NCI-H2196 (cell line): ENCODE measurements at regions not wholly inside any gene's neighbourhood (a gene's known extent, or its start where the extent isn't known, plus 50 kb on each side); places are given as distances from the start of the nearest gene placed in this dataset.
A peak's percentile ranks its signal among the peaks of the same experiment; 100 is the strongest.
"Not testable (repeated sequence)": the region's sequence is repeated elsewhere in the genome, so short reads cannot be mapped to it uniquely, and the experiment has no call there.

Experiments used
- DNase-seq: peaks from one replicate; lab custom pipeline; 2025; ENCODE audit not compliant: unreplicated experiment; lab: John Stamatoyannopoulos, UW

DNA sequence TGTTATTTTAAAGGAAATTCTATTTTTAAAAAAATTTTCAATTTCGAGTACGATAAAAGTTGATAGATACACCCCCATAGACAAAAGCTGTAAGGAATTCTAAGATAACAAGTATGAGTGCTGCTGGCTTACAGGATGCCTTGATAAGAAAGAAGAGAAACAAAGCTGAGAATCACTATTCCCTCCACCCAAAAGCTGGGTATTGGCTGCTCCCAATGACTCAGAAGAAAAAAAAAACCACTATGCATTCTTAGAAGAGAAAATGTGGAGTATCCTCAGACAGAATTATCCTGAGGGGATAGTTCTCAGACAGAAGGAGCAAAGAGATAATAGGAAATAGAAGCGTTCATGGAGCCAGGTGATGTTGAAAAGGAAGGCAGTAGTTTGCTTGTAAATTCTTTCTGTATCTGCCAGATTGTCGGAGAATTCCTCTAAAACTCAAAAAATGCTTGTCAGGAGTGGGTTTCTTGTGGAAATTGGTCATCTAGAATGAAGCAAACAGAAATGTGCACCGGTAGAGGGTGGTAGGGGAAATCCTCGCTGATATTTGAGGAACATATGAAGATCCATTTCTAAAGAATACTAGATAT is 217.5 kb upstream of the ADAMTS3 start:
- no peak for DNase-seq

DNA sequence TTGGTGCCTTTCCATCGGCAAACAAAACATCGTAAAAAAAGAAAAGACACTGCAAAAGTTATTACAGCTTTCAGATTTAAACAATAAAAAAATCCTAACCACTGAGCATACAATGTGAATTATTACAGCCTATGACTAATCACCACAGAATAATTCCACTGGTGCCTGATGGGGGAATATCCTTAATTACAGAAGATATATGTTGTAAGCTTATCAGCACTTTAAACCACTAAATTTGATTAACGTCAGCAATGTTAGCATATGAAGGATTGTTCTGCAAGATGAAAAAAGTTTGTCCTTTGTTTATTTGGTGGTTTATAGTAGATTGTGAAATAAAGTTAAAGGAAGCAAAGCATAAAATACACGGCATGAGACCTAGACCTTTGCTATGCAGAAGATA is 210.2 kb upstream of the ADAMTS3 start:
- no peak for DNase-seq

DNA sequence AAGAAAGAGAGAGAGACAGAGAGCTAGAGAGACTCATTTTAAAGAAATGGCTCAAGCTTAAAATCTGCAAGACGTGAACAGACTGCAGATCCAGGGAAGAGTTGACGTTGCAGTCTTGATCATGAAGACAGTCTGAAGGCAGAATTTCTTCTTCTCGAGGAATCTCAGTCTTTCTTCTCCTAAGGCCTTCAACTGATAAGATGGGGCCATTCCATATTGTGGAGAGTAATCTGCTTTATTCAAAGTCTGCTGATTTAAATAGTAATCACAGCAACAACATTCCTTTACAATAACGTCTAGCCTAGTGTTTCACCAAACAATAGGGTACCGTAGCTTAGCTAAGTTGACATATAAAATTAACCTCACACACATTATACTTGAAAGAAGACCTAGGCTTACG is 208.4 kb upstream of the ADAMTS3 start:
- no peak for DNase-seq

DNA sequence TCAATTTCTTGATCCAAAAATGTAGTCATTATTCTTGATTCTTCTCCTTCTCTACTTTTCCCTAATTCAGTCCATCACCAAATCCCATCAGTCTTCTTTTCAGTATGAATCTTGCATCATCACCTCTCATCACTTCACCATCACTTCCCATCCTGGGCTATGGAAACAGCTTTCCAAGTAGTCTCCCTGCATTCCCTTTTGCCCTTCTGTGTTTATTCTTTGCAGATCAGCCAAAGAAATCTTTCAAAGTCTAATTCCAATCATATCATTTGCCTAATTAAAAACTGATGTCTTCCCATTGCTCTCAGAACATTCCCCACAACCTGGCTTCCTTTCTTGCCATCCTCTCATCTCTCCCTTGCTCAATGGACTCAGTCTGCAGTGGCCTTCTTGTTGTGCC is 201.7 kb upstream of the ADAMTS3 start:
- no peak for DNase-seq

DNA sequence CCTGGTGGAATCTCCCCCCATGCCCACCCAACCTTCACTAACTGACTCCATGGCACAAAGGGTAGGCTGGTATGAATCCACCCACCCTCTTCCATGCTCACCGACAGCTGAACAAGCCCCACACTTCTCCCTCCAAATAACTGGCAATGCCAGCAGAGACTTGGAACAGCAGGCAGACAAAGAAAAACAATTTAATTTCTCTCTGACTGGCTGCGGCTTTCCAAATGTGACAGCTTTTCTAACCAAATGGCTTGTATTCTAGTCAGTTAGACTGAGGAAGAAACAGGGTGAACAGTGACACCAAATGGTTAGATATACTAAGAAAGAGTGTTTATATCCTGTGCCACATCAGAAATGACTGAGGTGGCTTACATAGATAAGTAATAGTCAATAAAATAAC is 199.3 kb upstream of the ADAMTS3 start:
- DNase-seq: no peak

DNA sequence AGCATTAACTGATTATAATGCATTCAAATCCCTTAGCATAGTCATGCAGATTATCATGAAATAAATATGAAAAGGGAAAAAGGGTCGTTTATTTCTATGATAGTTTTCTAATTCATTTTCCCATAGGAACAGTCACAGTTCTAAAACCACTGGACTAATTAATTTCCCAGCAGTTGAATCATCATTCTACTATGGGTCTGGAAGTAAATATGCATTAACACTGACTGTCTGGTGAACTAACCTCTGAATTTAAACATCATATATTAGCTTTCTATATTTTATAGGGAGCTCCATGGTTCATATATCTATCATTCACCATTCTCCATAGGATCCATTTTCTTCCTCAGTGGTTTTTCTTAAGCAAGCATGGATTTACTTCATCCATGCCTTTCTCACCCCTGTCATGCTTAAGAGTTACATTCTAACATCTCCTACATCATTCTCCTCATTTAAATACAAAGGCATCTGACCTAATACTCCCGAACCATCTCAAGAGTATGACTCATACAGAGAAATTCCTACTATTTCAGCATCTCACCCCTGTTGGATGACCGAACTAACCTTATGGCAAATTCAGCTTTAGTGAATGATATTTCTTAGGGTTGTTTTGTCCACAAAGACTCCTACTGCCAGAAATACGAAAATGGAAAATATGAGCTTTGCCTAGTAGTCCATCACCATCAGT is 198.7 kb upstream of the ADAMTS3 start:
- DNase-seq: no peak

DNA sequence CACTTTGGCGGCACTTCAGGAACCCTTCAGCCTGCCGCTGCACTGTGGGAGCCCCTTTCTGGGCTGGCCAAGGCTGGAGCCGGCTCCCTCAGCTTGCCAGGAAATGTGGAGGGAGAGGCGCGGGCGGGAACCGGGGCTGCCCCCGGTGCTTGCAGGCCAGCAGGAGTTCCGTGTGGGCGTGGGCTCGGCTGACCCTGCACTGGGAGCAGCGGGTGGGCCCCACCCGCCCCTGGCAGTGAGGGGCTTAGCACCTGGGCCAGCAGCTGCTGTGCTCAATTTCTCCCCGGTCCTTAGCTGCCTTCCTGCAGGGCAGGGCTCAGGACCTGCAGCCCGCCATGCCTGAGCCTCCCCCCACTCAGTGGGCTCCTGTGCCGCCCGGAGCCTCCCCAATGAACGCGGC is 196.8 kb upstream of the ADAMTS3 start:
- not testable (repeated sequence) for DNase-seq

DNA sequence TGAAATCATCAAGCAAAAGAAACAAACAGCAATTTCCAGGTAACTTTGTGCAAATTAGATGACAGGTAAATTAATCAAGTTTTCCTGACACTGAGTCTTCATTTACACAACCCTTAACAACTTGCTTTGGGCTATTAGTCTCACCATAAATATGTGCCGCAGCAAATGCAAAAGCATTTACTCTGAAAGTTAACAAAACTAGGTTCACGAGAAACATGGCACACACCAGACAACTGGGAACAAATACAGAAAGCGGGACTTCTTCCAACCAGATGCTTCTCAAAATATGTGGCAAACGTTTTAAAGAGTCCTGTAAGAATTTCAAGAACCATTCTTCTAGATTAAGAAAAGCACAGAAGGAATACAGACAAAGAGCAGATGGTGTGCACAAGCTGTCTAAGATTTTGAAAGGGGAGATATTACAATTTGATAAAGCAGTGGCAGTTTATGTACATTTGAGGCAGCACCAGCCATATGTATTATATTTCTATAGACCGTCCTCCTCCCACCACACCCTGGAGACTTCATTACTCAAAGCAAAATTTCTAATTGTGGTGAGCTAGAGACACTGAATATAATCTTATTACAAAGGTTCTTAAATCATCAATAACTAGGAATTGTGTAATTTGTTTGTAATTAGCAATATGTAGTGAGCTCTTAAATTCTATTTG is 192.5 kb upstream of the ADAMTS3 start:
- DNase-seq: no peak

DNA sequence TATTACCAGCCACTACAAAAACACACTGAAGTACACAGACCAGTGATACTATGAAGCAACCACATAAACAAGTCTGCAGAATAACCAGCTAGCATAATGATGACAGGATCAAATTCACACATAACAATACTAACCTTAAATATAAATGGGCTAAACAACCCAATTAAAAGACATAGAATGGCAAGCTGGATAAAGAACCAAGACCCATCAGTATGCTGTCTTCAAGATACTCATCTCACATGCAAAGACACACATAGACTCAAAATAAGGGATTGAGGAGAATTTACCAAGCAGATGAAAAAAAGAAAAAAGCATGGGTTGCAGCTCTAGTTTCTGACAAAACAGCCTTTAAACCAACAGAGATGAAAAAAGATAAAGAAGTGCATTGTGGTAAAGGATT is 184.4 kb upstream of the ADAMTS3 start:
- DNase-seq: not testable (repeated sequence)

DNA sequence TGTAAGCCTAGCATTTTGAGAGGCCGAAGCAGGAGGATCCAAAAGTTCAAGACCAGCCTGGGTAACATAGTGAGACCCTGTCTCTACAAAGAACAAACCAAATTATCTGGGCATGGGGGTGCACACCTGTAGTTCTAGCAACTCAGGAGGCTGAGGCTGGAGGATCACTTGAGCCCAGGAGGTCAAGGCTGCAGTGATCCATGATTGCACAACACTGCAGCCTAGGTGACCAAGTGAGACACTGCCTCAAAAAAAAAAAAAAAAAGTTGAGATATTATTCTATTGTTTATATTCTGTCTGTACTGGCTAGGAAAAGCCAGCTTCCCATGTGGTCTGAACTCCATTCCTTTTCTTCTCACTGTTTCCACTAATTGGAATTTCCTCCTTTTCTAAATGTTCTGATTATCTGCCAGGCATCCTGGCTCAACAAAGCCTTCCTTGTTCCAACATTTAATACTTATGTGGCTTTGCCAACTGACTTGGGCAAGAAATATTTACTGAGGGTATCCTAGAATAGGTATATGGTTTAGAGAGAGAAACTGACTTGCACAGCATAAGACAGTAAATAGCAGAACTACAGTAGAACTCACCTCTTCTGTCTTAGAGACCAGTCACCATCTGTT is 175.2 kb upstream of the ADAMTS3 start:
- DNase-seq: no peak

DNA sequence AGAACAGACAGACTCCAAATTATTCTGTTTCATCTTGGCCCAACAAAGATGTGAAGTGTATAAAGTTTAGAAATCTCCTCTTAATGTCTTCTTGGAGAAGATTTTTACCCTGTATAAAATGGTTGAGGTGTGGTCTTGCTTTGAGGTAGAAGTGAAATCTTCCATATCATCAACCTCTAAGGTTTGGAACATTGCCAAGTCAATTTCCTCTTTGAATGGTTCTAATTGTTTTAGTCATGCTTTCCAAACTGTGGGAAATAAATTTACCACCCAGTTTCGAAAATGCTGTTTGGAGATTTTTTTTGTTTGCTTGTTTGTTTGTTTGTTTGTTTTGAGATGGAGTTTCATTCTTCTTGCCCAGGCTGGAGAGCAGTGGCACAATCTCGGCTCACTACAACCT is 174.1 kb upstream of the ADAMTS3 start:
- no peak for DNase-seq

DNA sequence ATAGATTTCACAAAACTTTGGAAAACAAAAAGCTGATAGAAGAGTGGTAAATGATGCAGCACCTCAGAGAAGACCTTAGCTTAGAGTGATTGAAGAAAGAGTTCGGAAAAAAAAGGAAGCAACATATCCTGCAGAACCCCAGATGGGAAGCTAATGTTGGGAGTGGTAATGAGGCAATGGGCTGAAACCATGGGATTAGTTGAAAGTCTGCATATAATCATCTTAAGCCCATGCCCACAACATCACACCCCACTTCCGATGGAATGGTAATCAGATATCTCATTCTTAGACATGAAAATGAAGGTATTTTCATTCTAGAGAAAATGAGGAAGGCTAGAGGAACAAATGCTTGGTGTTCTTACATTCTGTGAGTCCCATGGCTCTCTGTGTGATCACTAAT is 146.3 kb upstream of the ADAMTS3 start:
- no peak for DNase-seq

DNA sequence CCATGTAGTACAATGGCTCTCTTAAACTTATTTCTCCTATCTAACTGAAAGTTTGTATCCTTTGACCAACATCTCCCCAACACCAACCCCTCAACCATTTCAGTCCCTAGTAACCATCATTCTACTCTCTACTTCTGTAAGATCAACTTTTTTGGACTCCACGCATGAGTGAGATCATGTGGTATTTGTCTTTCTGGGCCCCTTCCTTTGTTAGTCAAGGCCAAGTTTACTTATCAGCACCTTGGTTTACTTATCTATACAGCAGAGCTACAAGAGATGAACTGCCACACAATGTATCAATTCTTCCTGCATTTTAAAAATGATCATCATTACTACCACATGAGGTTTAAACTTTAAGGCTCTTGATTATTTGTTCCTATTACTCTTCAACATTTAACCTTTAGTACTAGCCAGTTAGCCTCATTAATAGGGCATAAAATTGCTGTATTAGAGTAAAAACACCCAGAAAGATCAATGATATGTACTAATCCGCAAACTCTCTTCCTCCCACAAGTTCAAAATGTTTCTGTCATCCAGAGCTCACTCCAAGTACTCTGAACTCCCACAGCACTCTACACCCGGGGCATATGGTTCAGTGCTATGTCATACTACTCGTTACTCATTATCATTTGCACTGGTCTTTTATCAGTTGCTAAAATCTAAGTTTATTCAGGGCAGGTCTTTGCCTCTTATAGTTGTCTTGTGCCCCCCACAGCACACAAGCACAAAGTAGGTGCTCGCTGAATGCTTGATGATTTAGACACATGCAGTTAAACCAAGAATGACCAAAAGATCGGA is 145.7 kb upstream of the ADAMTS3 start:
- DNase-seq: no peak

DNA sequence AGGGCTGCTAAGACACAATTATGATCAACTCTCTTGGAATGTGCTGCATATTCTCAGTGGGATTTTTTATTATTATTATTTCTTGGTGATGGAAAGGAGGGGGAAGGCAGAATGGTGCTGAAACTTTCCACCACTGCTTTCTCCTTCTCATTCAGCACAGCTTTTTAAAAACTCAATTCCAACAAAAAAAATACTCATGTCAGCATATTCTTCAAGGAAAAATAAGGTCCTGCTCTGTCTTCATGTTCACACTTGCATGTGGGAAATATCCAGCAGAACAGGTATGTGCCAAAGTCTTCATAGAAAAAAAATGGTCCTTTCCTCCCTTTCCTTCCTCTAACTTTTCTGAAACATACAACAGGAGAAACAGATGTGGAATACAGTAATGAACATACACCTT is 144.0 kb upstream of the ADAMTS3 start:
- DNase-seq: no peak

DNA sequence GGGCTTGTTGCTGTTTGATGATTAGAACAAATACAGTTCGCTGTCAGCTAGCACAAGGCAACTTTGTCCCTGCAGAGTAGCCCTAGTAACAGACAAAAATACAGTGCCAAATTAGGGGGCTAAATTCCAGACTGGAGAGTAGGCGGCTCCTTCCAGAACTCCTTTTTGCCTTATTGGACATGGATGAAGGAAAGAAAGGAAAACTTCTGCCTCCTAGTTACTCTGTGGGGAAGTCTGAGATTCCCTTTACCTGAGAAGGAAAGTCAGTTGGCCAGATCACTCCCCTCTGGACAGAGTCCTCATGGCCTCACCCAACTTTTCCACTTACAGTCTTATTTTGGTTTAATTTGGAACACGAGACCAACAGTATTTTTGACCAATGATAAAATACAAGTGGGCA is 140.5 kb upstream of the ADAMTS3 start:
- no peak for DNase-seq

DNA sequence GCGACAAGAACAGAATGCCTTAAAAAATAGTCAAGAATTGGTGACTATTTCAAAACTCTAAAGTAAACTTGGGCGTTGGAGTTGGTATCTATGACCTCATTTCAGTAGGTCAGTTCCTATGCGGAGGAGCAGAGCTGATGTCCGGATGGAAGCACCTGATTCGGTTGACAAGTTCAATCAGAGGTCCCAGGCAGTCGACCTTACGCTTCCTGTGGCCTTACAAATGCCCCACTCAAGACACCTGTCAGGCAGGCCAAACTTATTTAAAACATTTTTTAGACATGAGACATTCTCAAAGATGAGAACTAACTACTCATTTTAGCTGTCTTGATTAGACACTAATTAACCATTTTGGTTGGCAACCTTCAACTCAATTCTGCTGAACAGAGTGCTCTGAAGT is 137.7 kb upstream of the ADAMTS3 start:
- no peak for DNase-seq

DNA sequence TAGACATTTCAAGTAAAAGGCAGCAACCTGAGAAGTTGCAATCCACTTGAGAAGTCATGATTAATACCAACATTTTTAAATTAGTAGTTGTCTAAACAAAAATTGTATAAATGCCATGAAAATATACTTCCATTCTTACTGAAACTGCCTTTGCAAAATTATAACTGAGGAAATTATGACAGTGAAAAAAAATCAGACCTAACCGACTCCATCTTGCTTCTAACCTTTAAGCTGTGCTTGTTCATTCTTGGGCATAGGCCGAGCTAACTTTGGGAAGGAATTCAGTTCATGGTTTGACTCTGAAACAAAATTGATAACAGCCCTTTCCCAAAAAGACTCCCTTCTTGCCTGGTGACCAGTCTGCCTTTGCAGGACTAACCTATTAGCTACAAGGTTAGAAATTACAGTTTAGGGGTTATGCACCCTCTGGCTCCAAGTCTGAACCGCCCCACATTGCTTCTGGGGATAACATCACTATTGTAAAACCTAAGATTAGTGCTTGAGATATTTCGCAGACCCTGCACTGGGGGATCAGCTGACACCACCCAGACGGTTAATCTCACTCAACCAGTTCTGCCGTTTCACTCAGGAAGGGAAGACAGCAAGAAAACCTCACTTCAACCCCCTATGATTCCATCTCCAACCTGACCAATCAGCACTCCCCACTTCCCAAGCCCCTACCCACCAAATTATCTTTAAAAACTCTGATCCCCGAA is 136.1 kb upstream of the ADAMTS3 start:
- not testable (repeated sequence) for DNase-seq

DNA sequence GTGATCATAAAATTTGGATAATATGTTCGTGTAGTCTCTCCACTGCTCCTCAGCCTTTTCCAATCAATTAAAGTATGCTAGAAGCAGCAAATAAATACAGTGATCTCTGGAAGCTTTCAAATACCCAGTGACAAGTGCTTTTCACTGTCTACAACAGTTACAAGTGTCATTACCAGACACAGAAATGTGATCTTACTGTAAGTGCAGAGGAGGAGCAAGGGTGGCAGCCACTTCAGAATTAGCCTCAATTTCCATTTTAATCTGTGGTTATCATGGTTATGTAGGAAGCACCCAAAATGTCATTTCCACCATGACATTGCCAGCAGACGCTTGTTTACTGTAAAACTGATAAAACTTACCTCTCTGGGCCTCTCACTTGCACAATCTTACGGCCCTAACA is 133.9 kb upstream of the ADAMTS3 start:
- DNase-seq: no peak

DNA sequence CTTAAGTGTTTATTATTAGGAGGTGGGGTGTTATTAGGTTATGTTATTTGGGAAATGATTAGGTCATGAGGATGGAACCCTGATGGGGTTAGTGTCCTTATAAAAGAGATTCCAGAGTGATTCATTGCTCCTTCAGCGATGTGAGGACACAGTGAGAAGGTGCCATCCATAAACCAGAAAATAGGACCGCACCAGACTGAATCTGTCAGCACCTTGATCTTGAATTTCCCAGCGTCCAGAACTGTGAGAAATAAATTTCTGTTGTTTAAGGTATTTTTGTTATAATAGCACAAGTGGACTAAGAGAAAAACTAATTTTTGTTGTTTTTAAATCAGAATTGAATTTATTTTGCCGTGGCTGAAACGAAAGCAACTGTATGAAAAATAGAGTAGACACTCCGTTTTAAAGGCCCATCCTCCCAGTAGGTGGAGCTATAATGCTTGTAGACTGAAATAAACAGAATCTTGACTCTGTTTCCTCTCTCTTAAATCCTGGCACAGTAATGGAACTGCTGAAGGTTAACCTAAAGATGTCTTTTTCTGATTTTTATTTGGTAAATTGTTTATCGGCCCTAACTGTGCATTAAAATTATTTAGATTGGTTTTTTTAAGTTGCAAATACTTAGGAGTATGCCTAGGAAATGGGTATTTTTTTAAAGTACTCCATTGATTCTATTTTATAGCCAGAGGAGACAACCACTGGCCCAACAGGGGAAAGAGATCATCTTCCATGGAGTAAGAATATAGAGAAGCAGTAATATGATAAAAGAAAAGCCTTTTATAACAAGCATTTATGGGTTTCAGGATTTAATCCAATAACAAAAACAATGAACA is 133.2 kb upstream of the ADAMTS3 start:
- peak; percentile 9 for DNase-seq

DNA sequence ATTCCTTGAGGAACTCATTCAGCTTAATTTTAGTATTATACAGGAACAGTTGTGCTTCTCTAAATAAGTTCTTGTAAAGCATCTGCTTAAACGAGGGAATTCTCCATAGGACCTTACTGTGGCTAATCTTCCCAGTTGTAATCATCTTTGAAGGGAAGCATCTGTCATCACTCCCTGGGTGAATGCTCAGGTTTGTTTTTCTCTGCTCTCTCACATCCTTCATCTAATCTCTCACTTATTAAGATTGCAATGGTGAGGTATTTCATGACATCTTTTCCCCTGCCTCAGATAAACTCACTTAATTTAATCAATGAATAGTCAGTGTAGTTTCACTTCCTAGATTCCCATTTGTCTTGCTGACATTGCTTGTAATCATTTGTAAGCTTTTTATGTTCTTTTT is 121.8 kb upstream of the ADAMTS3 start:
- no peak for DNase-seq
